ENCODE measurements at regions not wholly inside any gene's neighbourhood (a gene's known extent, or its start where the extent isn't known, plus 50 kb on each side); places are given as distances from the start of the nearest gene placed in this dataset.

DNA sequence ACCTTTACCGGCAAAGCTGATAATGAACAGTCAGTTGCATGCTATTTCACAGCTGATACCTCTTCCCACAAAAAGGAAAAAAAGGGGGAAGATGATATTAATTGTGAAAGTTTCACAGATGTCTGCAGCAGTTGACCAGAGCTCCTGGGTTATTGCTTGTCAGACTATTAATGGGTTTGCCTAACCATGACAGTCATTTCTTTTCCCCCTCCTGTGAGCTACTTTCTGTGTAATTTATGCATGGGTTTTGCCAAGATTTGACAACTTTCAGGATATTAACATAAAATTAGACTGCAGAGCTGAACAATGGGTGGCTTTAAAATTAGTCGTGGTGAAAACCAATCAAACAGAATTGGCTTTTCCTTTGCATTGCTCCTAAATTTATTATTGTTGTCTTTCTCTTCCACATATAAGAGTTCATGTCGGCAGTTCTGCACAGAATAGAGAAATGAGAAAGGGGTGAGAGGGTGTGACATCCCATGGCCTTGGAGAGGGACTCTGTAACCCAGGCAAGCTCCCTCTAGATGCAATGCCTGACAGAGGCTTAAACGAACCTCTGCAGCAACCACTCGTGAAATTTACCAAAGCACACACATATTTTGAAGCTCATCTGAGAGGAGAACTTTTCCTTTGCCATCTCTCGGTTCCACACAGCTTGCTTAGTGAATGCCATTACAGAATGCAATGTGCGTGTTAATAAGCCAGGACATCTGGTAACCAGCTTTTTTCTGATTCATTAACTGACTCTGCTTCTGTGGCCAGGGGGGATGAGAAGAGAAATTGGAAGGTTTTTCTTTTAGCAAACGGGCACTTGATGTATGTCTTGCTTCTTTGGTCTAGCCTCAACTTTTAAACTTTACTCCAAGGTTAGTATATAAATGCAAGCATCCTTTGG lies 82.2 kb upstream of the ITGA4 start:
- no peak overlapping the region for H3K27ac ChIP-seq (replicated peaks in 1 of 4)
- no peak for DNase-seq (ENCODE audit: extremely low spot score)
- no peak overlapping the region for H3K4me3 ChIP-seq
- no peaks in the 10 kb centered on the region for H3K27me3 ChIP-seq
- peaks cover 10 to 28% (median 23%) of the 10 kb centered on the region in 4 donors for H3K4me1 ChIP-seq
- WGBS = 75% methylated on average over 8 of the region's 8 CpGs
- TF ChIP-seq, protein P1, sequence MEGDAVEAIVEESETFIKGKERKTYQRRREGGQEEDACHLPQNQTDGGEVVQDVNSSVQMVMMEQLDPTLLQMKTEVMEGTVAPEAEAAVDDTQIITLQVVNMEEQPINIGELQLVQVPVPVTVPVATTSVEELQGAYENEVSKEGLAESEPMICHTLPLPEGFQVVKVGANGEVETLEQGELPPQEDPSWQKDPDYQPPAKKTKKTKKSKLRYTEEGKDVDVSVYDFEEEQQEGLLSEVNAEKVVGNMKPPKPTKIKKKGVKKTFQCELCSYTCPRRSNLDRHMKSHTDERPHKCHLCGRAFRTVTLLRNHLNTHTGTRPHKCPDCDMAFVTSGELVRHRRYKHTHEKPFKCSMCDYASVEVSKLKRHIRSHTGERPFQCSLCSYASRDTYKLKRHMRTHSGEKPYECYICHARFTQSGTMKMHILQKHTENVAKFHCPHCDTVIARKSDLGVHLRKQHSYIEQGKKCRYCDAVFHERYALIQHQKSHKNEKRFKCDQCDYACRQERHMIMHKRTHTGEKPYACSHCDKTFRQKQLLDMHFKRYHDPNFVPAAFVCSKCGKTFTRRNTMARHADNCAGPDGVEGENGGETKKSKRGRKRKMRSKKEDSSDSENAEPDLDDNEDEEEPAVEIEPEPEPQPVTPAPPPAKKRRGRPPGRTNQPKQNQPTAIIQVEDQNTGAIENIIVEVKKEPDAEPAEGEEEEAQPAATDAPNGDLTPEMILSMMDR (IDR thresholded peaks at IDR 0.05) = no peak
- TF ChIP-seq EP300 (IDR thresholded peaks at IDR 0.05) (no peak), POLR2A (IDR thresholded peaks at IDR 0.05; ENCODE audit: low read depth) (no peak)
- intact Hi-C loops (cut with DNase I) = no loop called here
- H3K9me3 ChIP-seq = no peaks in the 10 kb centered on the region
- H3K36me3 ChIP-seq = no peaks in the 10 kb centered on the region

DNA sequence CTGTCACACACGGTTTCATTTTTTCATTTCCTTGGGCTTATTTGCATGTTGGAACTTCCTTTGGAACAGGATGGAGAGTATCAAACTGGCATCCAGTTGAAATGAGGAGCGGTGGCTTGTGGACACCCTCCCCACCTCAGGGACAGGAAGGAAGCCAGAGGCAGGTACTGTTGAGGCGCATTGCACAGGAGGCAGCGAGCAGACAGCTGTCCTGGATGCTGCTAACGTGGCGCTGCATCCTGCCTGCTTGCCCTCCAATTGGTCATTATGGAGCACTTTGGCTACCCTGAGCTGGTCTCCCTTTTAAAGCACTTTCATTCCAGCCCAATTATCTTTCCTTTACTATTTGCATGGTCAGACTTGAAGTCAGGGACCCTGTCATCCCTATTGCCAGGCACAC lies 80.7 kb upstream of the ITGA4 start:
- Histone ChIP-seq H3K36me3 (no peaks in the 10 kb centered on the region), H3K4me1 (peaks cover 10 to 23% (median 18%) of the 10 kb centered on the region in 4 donors), H3K27me3 (no peaks in the 10 kb centered on the region), H3K4me3 (no peak overlapping the region), H3K27ac (replicated peaks in 1 of 4) (no peak overlapping the region), H3K9me3 (no peaks in the 10 kb centered on the region)
- TF ChIP-seq, protein P1 (IDR thresholded peaks at IDR 0.05) = no peak
- TF ChIP-seq EP300 (IDR thresholded peaks at IDR 0.05) (no peak), POLR2AphosphoS5 (IDR thresholded peaks at IDR 0.05) (no peak), POLR2A (IDR thresholded peaks at IDR 0.05; ENCODE audit: low read depth) (no peak)
- 86% methylated on average over 6 of the region's 6 CpGs for WGBS
- intact Hi-C loops (cut with DNase I) = no loop called here
- DNase-seq (ENCODE audit: extremely low spot score) = no peak

DNA sequence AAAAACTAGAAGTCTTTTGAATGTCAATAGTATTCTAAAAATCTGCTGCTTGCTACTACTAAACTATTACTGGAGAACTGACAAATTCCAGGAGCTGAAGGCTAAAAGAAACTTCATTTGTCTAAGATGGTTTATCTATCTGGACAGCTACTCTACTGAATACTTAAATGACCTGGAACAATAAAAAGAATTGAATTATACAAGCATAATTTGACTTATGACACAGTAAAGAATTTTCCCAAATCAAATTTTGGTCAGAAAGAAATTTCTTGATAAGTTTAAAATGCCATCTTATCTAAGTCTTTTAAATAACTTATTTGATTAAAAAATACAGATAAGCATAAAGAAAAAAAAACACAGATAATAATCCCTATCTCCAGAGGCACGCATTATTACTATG lies 80.2 kb upstream of the ITGA4 start:
- DNase-seq (ENCODE audit: extremely low spot score) = no peak
- intact Hi-C loops (cut with DNase I) = no loop called here

DNA sequence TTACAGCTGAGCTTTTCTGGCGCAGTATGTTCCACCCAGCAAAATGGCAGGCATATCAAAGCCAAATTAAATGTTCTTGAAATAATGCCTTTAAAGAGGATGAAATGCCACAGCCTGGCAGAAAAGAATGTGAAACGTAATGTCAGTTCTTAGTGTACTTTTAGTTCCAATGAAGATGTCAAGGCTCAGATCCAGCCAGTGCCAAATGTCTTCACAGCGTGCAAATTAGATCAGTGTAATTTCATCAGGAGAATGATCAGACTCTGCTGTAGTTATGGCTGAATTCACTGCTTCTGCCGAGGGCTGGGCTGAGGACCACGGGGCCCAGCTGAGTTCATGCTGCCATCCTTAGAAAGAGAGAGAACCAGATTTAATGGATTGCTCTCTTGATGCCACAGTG lies 78.7 kb upstream of the ITGA4 start:
- TF ChIP-seq EP300 (IDR thresholded peaks at IDR 0.05) = no peak
- no peak for TF ChIP-seq POLR2A (IDR thresholded peaks at IDR 0.05; ENCODE audit: low read depth)
- no peak for TF ChIP-seq POLR2AphosphoS5 (IDR thresholded peaks at IDR 0.05)
- TF ChIP-seq, protein P1 (IDR thresholded peaks at IDR 0.05) = no peak
- intact Hi-C loops (cut with DNase I) = no loop called here
- no peaks in the 10 kb centered on the region for H3K9me3 ChIP-seq
- peaks cover 0 to 4% (median 0%) of the 10 kb centered on the region in 4 donors for H3K4me1 ChIP-seq
- H3K4me3 ChIP-seq = no peak overlapping the region
- H3K27me3 ChIP-seq = no peaks in the 10 kb centered on the region
- DNase-seq (ENCODE audit: extremely low spot score) = no peak
- no peaks in the 10 kb centered on the region for H3K36me3 ChIP-seq
- 77% methylated on average over 5 of the region's 5 CpGs for WGBS
- no peak overlapping the region for H3K27ac ChIP-seq (replicated peaks in 1 of 4)

More for the DNA sequence above, 80.2 kb upstream of the ITGA4 start:
- no peaks in the 10 kb centered on the region for H3K27me3 ChIP-seq
- H3K27ac ChIP-seq (replicated peaks in 1 of 4) = no peak overlapping the region
- TF ChIP-seq EP300 (IDR thresholded peaks at IDR 0.05) (no peak), POLR2A (IDR thresholded peaks at IDR 0.05; ENCODE audit: low read depth) (no peak), POLR2AphosphoS5 (IDR thresholded peaks at IDR 0.05) (no peak)
- no peaks in the 10 kb centered on the region for H3K36me3 ChIP-seq
- 92% methylated on average over 1 of the region's 1 CpG for WGBS
- peaks cover 6 to 18% (median 13%) of the 10 kb centered on the region in 4 donors for H3K4me1 ChIP-seq
- H3K4me3 ChIP-seq = no peak overlapping the region
- H3K9me3 ChIP-seq = no peaks in the 10 kb centered on the region

DNA sequence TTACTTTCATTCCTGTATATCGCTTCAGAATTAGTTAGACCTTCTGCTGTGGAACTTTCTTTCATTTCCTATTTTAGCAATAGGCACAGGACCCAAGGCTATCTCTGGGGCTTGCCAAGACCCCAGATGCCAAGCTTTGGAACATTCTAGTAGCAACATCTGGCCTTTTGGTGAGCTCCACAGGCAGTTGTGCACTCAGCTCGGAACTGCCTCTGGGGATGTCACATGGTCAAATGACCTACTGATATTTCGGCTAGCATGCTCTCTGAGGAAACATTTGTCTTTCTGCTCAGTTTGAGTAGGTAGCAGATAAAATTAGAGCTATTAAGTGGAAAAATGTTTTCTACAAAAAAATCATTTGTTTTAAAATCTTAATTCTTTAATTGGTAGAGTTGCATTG lies 76.6 kb upstream of the ITGA4 start:
- Histone ChIP-seq H3K36me3 (no peaks in the 10 kb centered on the region), H3K27me3 (no peaks in the 10 kb centered on the region), H3K9me3 (no peaks in the 10 kb centered on the region), H3K4me3 (no peak overlapping the region), H3K27ac (replicated peaks in 1 of 4) (no peak overlapping the region), H3K4me1 (peaks cover 0 to 4% (median 0%) of the 10 kb centered on the region in 4 donors)
- no peak for DNase-seq (ENCODE audit: extremely low spot score)
- WGBS = 79% methylated on average over 3 of the region's 3 CpGs
- intact Hi-C loops (cut with DNase I) = no loop called here
- TF ChIP-seq, protein P1 (IDR thresholded peaks at IDR 0.05) = no peak
- TF ChIP-seq POLR2A (IDR thresholded peaks at IDR 0.05; ENCODE audit: low read depth) (no peak), EP300 (IDR thresholded peaks at IDR 0.05) (no peak), POLR2AphosphoS5 (IDR thresholded peaks at IDR 0.05) (no peak)

All from esophagus muscularis mucosa (tissue), 4 donors.